Dermis microvascular lymphatic vessel endothelial cell (primary cell): ENCODE measurements at regions not wholly inside any gene's neighbourhood (a gene's known extent, or its start where the extent isn't known, plus 50 kb on each side); places are given as distances from the start of the nearest gene placed in this dataset.
"Not testable (repeated sequence)": the region's sequence is repeated elsewhere in the genome, so short reads cannot be mapped to it uniquely, and the experiment has no call there.

ENCODE experiments used
- DNase-seq, 2 donors: peaks; one replicate each; pipeline versions ENCODE4 v3.0.0 to v3.0.0-alpha.2; 2010; ENCODE audit warnings: low read depth in 2 of 2

DNA sequence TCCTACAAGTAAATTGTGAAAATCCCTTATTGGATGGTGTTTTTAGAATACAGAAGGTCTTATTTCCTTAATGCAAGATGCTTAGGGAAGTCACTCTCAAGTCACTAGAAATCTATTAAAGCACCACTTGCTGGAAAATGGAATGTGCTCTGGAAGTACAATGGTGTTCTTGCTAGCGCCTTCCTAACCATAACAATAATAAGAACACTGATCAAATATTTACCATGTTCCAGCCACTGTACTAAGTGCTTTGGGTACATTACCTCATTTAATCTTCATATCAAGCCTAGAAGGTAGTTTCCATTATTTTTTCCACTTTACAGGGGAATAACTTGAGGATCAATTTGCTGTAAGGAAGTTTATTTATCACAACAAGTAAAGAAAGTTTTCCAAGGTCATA is 75.1 kb downstream of the FAM72B start:
- DNase-seq = not testable (repeated sequence)

DNA sequence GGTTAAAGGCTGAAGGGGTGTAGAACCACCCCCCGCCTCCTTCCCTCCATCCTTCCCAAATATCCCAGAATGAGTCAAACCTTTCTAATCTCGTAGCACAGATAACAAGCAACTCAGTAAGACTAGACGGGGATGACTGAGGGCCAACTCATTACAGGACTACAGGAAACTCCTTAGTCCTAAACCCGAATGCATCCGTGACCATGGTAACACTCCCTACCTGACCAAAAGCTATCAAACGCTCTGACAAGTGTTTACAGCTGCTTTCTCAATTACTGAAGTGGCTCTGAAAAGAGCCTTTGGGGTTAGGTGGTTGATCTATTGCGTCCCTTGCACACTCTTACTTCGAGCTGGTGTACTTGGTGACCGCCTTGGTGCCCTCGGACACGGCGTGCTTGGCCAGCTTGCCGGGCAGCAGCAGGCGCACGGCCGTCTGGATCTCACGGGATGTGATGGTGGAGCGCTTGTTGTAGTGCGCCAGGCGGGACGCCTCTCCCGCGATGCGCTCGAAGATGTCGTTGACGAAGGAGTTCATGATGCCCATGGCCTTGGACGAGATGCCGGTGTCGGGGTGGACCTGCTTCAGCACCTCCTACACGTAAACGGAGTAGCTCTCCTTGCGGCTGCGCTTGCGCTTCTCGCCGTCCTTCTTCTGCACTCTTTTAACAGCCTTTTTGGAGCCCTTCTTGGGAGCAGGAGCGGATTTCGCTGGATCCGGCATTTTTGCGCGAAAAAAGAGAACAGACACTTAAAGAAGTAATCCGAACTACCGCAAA is 67.4 kb downstream of the FAM72B start:
- DNase-seq = peak in 1 of 2 donors; percentile 10

DNA sequence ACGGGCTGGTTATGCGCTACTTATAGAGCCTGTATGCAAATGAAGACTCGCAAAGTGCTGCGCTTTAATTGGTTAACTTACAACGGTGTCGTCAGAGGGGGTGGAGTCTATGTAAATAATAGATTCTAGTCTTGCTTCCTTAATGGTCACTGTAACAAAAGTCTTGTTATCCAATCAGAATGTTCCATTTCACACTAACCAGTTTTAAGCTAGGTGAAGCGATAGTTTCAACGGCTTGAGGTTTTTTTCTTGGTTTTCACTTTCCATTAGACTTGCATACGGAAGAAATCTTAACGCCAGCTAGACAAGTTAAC is 66.9 kb downstream of the FAM72B start:
- not testable (repeated sequence) for DNase-seq

DNA sequence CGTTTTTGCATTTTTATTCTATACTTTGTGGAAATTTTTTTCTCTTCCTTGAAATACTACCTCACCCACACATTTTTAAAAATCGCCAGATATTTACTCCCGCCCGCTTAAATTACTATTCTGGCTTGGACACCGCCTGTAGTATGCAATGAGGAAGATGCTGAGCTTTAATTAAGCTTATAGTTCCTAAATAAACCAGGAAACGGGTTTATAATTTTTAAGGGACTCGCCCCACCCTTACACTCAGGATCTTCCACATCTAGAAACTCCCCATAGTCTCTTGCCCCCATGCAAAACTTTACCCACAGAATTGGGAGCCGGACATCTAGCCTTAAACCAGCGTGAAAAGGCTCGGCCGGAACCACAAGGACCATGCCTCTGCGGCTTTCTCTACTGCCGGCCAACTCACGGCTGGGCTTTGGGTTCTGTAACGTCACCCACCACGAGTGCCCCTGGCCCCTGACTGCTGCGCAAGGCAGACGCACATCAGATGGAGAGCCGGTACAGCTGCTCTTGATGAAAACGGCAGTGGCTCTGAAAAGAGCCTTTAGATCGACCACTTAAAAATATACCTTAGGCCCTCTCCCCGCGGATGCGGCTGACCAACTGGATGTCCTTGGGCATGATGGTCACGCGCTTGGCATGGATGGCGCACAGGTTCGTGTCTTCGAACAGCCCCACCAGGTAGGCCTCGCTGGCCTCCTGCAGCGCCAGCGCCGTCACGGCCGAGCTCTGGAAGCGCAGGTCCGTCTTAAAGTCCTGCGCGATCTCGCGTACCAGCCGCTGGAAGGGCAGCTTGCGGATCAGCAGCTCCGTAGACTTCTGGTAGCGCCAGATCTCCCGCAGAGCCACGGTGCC is 66.3 kb downstream of the FAM72B start:
- DNase-seq = peak in 1 of 2 donors; percentile 21
